ENCODE measurements at regions not wholly inside any gene's neighbourhood (a gene's known extent, or its start where the extent isn't known, plus 50 kb on each side); places are given as distances from the start of the nearest gene placed in this dataset.

DNA sequence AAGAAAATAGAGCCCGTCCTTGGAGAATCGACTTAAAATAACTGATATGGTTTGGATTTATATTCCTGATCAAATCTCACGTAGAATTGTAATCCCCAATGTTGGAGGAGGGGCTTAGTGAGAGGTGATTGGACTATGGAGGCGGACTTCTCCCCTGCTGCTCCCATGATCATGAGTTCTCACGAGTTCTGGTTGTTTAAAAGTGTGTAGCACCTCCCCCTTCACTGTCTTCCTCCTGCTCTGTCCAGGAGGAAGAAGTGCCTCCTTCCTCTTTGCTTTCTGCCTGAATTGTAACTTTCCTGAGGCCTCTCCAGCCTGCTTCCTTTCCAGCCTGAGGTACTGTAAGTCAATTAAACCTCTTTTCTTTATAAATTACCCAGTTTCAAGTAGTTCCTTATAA, 529.2 kb downstream of the HAO1 start:
- Histone ChIP-seq H3K4me2 (no peak overlapping the region), H2AFZ (peak overlapping the region; percentile 34; the same call in 1 of the 2 replicates), H3K27ac (ENCODE audit: low read depth) (no peak overlapping the region), H3F3A (replicated peaks; ENCODE audit: low read depth) (no peaks in the 10 kb centered on the region), H3K4me1 (ENCODE audit: insufficient read depth) (no peaks in the 10 kb centered on the region), H3K36me3 (ENCODE audit: insufficient read depth) (no peaks in the 10 kb centered on the region), H4K20me1 (replicated peaks; ENCODE audit: insufficient read depth) (no peaks in the 10 kb centered on the region), H3K27me3 (ENCODE audit: insufficient read depth) (no peaks in the 10 kb centered on the region), H3K9me2 (ENCODE audit: insufficient read depth) (no peaks in the 10 kb centered on the region), H3K79me2 (replicated peaks; ENCODE audit: insufficient read depth) (no peaks in the 10 kb centered on the region), H3K4me3 (no peak overlapping the region)
- Mint-ChIP-seq H3K27ac (0 out of 2 replicates have a peak overlapping the region, but pooled peaks have one; percentile 42), H3K9me3 (no peaks in the 10 kb centered on the region), H3K27me3 (ENCODE audit: insufficient read depth, low read depth, poor library complexity) (no peaks in the 10 kb centered on the region), H3K4me1 (peaks cover 3% of the 10 kb centered on the region), H3K4me3 (no peak overlapping the region), H3K36me3 (ENCODE audit: low read depth) (no peaks in the 10 kb centered on the region)
- peak; percentile 41; the same call in 2 of the 3 replicates for ATAC-seq
- no peak for TF ChIP-seq ZNF114 (CRISPR knock-in tag; IDR thresholded peaks at IDR 0.05)
- TF ChIP-seq STAT1 (IDR thresholded peaks at IDR 0.05; ENCODE audit: unreplicated experiment), result no peak
- no peak for TF ChIP-seq JUNB (IDR thresholded peaks at IDR 0.05; ENCODE audit: unreplicated experiment)
- no peak for TF ChIP-seq ZNF331 (CRISPR knock-in tag; IDR thresholded peaks at IDR 0.05; ENCODE audit: low read depth)
- TF ChIP-seq CREB1 (CRISPR knock-in tag; IDR thresholded peaks at IDR 0.05; ENCODE audit: low read depth), result no peak
- no peak for TF ChIP-seq EZH2 (IDR thresholded peaks at IDR 0.05; ENCODE audit: low read depth, unreplicated experiment)
- no peak for TF ChIP-seq NANOG (IDR thresholded peaks at IDR 0.05; ENCODE audit: borderline replicate concordance)
- TF ChIP-seq CTCF (conservative IDR thresholded peaks at IDR 0.05; ENCODE audit: low read depth in 2 of 2), result no peak
- no peak for TF ChIP-seq EZH2phosphoT487 (IDR thresholded peaks at IDR 0.05; ENCODE audit: unreplicated experiment)
- TF ChIP-seq POLR2AphosphoS5 (IDR thresholded peaks at IDR 0.05; ENCODE audit: low read depth), result no peak
- TF ChIP-seq, protein P1, sequence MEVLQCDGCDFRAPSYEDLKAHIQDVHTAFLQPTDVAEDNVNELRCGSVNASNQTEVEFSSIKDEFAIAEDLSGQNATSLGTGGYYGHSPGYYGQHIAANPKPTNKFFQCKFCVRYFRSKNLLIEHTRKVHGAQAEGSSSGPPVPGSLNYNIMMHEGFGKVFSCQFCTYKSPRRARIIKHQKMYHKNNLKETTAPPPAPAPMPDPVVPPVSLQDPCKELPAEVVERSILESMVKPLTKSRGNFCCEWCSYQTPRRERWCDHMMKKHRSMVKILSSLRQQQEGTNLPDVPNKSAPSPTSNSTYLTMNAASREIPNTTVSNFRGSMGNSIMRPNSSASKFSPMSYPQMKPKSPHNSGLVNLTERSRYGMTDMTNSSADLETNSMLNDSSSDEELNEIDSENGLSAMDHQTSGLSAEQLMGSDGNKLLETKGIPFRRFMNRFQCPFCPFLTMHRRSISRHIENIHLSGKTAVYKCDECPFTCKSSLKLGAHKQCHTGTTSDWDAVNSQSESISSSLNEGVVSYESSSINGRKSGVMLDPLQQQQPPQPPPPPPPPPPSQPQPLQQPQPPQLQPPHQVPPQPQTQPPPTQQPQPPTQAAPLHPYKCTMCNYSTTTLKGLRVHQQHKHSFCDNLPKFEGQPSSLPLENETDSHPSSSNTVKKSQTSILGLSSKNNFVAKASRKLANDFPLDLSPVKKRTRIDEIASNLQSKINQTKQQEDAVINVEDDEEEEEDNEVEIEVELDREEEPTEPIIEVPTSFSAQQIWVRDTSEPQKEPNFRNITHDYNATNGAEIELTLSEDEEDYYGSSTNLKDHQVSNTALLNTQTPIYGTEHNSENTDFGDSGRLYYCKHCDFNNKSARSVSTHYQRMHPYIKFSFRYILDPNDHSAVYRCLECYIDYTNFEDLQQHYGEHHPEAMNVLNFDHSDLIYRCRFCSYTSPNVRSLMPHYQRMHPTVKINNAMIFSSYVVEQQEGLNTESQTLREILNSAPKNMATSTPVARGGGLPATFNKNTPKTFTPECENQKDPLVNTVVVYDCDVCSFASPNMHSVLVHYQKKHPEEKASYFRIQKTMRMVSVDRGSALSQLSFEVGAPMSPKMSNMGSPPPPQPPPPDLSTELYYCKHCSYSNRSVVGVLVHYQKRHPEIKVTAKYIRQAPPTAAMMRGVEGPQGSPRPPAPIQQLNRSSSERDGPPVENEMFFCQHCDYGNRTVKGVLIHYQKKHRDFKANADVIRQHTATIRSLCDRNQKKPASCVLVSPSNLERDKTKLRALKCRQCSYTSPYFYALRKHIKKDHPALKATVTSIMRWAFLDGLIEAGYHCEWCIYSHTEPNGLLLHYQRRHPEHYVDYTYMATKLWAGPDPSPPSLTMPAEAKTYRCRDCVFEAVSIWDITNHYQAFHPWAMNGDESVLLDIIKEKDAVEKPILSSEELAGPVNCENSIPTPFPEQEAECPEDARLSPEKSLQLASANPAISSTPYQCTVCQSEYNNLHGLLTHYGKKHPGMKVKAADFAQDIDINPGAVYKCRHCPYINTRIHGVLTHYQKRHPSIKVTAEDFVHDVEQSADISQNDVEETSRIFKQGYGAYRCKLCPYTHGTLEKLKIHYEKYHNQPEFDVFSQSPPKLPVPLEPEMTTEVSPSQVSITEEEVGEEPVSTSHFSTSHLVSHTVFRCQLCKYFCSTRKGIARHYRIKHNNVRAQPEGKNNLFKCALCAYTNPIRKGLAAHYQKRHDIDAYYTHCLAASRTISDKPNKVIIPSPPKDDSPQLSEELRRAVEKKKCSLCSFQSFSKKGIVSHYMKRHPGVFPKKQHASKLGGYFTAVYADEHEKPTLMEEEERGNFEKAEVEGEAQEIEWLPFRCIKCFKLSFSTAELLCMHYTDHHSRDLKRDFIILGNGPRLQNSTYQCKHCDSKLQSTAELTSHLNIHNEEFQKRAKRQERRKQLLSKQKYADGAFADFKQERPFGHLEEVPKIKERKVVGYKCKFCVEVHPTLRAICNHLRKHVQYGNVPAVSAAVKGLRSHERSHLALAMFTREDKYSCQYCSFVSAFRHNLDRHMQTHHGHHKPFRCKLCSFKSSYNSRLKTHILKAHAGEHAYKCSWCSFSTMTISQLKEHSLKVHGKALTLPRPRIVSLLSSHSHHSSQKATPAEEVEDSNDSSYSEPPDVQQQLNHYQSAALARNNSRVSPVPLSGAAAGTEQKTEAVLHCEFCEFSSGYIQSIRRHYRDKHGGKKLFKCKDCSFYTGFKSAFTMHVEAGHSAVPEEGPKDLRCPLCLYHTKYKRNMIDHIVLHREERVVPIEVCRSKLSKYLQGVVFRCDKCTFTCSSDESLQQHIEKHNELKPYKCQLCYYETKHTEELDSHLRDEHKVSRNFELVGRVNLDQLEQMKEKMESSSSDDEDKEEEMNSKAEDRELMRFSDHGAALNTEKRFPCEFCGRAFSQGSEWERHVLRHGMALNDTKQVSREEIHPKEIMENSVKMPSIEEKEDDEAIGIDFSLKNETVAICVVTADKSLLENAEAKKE (CRISPR knock-in tag; IDR thresholded peaks at IDR 0.05), result no peak
- TF ChIP-seq, protein P2, sequence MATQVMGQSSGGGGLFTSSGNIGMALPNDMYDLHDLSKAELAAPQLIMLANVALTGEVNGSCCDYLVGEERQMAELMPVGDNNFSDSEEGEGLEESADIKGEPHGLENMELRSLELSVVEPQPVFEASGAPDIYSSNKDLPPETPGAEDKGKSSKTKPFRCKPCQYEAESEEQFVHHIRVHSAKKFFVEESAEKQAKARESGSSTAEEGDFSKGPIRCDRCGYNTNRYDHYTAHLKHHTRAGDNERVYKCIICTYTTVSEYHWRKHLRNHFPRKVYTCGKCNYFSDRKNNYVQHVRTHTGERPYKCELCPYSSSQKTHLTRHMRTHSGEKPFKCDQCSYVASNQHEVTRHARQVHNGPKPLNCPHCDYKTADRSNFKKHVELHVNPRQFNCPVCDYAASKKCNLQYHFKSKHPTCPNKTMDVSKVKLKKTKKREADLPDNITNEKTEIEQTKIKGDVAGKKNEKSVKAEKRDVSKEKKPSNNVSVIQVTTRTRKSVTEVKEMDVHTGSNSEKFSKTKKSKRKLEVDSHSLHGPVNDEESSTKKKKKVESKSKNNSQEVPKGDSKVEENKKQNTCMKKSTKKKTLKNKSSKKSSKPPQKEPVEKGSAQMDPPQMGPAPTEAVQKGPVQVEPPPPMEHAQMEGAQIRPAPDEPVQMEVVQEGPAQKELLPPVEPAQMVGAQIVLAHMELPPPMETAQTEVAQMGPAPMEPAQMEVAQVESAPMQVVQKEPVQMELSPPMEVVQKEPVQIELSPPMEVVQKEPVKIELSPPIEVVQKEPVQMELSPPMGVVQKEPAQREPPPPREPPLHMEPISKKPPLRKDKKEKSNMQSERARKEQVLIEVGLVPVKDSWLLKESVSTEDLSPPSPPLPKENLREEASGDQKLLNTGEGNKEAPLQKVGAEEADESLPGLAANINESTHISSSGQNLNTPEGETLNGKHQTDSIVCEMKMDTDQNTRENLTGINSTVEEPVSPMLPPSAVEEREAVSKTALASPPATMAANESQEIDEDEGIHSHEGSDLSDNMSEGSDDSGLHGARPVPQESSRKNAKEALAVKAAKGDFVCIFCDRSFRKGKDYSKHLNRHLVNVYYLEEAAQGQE (IDR thresholded peaks at IDR 0.05; ENCODE audit: unreplicated experiment), result no peak
- peak; percentile 8 for DNase-seq (ENCODE audit: low spot score)

All from GM23338 (cell line).